HuH-7 (cell line): ENCODE measurements at regions not wholly inside any gene's neighbourhood (a gene's known extent, or its start where the extent isn't known, plus 50 kb on each side); places are given as distances from the start of the nearest gene placed in this dataset.
"Not testable (repeated sequence)": the region's sequence is repeated elsewhere in the genome, so short reads cannot be mapped to it uniquely, and the experiment has no call there.

Experiments
- DNase-seq: peaks from one replicate; pipeline ENCODE4 v3.0.0; 2011; ENCODE audit warnings: low spot score

- peak; percentile 29 for DNase-seq
Observed at GRCh38 chr2:147275943-147276342, 568.9 kb upstream of the ACVR2A start.

- DNase-seq = no peak
Observed at GRCh38 chr2:147273628-147274027, 571.2 kb upstream of the ACVR2A start.

- no peak for DNase-seq
Observed at GRCh38 chr2:147273106-147273505, 571.7 kb upstream of the ACVR2A start.

- DNase-seq = not testable (repeated sequence)
Observed at GRCh38 chr2:147269581-147269980, 575.2 kb upstream of the ACVR2A start.

- no peak for DNase-seq
Observed at GRCh38 chr2:147260241-147260640, 584.6 kb upstream of the ACVR2A start.

- DNase-seq = no peak
Observed at GRCh38 chr2:147255812-147256211, 589.0 kb upstream of the ACVR2A start.

DNA sequence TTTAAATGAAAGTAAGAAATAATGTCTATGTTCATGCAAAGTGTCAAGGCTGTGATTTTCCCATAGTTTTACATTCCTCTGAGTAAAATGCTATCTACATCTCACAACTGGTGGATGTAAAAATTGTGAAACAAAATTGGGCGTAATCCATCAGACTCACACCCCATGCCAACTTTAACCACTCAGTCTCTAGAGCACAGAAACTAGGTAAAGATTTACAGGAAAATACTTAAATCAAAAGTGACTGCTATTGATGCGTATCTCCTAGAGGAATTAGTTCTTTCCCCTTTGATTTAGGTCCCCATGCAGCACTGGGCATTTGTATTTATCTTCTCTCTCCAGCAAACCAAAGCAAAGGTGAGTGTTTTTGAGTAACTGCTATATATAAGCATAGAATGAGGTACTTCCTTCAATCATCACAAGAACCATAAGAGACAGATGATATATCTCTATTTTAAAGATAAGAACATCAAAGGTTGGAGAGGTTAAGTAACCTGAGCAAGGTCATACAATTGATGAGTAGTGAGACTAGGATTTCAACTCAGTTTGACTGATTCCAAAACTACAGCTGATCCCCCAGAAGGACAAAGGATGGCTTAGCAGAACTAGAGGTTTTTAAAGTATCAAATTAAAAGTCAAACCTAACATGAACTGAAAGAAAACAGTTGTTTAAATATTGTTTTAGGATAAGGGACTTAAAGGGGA, 594.0 kb upstream of the ACVR2A start:
- no peak for DNase-seq

GRCh38 chr2:147247749-147248148, 597.1 kb upstream of the ACVR2A start:
- no peak for DNase-seq

DNA sequence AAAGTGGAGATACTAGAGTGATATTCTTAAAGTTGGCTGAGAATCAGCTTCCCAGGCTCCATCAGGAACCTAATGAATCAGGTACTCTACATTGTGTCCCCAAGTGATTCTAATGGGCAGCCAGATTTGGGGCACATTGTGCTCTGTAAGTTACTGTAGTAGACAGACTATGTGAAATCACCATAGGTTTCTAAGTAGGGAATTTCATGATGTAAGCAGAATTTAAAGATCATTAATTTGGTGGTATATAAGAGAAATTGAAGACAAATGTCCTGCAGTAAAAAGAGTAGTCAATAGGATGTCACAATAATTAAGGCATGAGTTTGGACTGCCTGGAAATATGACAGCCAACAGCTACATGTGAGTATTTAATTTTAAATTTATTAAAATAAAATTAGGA, 602.4 kb upstream of the ACVR2A start:
- DNase-seq = no peak

DNA sequence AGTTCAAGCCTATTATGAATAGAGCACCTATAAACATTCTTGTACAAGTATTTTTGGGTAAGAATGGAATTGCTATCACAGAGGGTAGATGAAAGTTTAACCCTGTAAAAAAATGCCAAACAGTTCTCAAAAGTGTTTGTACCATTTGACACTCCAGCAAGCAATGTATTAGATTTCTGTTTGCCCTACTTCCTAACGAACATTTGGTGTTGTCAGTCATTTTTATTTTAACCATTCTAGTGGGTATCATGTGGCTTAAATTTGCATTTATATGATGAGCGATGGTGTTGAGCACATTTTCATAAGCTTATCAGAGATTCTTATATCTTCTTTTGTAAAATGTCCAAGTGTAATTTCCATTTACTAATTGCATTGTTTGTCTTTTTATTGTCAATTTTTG, 608.2 kb upstream of the ACVR2A start:
- DNase-seq = no peak

- no peak for DNase-seq
Observed at GRCh38 chr2:147232225-147232669, 612.6 kb upstream of the ACVR2A start.

DNA sequence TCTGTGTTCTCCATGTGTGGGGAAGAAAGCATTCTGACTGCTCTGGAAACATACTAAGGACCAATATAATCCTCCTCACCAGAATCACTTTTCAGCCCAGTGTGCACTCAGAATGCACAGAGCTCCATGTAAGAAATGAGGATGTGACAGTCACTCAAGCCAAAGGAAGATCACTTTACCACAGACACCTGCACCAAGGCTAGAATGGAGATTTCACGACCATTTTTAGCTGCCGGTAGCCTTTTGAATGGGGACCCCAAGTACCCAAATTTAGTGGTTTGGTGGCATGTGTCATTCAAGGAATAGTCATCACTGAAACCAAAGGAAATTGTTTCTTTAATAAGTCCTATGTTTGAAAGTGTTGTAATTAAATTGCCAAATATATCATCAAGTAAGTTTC, 613.2 kb upstream of the ACVR2A start:
- DNase-seq = no peak

DNA sequence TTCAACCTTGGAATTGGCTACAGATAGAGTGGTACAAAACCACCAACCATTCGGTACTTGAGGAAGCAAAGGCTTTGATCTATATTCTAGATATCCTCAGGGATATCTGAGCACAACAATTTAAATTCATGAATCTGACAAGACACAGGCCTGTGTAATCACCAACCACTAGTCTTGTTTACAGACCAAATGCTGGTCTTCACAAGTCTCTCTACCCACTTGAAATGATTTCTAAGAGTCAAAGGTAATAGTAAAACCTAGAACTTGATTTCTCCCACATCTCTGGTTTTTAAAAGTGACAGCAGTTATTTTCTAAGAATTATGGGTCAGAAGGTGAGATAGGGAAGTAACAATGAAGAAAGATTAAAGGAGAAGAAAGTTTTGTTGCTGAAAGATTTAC, 613.7 kb upstream of the ACVR2A start:
- DNase-seq = no peak

GRCh38 chr2:147227313-147227712, 617.5 kb upstream of the ACVR2A start:
- no peak for DNase-seq

- DNase-seq = no peak
Observed at GRCh38 chr2:147224070-147224469, 620.8 kb upstream of the ACVR2A start.

DNA sequence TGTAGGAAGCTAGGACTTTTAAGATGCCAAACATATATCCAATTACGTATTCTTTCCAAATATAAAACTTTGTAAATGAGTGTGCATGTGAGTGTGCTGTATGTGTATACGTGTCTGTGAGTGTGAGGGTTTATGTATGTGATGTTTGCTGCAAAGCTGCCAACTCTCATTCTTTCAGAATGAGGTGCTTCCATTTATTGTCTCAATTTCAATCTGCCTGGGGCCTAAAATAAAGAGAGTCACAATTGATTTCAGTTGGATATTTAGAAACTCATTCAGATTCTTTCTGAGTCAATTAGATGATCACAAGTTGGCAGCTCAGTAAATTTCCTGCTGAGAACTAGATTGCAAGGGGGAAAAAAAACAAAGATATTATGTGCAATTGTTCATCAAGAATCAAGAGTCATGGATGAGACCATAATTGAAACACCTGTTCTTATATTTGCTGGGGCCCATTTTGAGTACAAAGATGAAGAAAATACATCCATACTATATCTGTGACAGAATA, 621.2 kb upstream of the ACVR2A start:
- no peak for DNase-seq

DNA sequence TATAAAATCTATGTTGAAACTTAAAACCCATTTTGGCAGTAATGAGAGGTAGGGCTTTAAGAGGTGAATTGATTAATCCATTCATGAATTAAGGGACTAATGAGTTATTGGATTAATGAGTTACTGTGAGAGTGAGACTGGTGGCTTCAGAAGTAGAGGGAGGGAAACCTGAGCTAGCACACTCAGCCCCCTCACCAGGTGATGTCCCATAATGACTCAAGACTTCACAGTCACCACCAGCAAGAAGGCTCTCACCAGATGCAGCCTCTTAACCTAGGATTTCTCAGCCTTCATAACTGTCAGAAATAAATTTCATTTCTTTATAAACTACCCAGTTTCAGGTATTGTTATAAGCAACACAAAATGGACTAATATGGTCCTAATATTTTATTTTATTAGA, 621.7 kb upstream of the ACVR2A start:
- no peak for DNase-seq

DNA sequence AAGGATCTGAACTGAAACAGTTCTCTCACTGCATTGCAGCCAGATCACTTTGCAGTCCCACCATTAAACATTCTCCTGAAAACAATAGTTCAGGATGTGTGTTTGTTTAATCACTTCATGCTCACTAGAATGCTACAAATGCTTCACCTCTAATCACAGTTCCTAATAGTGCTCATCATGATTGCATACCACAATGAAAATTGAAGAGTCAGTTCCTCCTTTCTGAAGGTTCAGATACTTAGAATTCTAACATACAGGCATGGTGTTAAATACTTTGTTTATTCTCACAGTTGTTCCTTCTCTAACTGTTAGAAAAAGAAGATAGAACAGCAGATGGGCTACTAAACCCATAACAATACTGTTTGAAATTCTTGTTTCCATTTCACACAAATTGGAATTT, 622.3 kb upstream of the ACVR2A start:
- no peak for DNase-seq

GRCh38 chr2:147214914-147215313, 629.9 kb upstream of the ACVR2A start:
- DNase-seq = no peak

DNA sequence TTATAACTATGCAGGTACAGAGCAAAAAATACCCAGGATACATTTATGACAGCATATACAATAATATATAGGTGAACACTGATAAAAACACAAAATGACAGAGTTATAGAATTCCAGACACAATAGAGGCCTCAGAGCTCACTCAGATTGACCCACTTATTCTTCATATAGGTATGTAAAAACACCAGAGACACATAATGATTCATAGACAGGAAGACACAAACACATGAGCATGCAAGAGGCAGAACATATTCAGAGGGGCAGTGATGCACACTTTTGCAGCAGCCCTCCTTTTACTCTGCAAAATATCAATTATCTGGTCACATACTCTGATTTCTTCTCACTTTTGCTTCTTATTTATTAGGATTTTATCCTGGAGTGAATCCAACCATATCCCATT, 633.3 kb upstream of the ACVR2A start:
- no peak for DNase-seq

GRCh38 chr2:147204102-147204501, 640.7 kb upstream of the ACVR2A start:
- DNase-seq = no peak

- DNase-seq = peak; percentile 27
Observed at GRCh38 chr2:147198651-147199171, 646.1 kb upstream of the ACVR2A start.

- no peak for DNase-seq
Observed at GRCh38 chr2:147197754-147198483, 646.9 kb upstream of the ACVR2A start.
